ENCODE measurements at regions not wholly inside any gene's neighbourhood (a gene's known extent, or its start where the extent isn't known, plus 50 kb on each side); places are given as distances from the start of the nearest gene placed in this dataset.
A peak's percentile ranks its signal among the peaks of the same experiment; 100 is the strongest.

- TF ChIP-seq CTCF (IDR thresholded peaks at IDR 0.05; ENCODE audit: insufficient read depth, low read depth, low read length, missing control alignments), result no peak
- no peak for DNase-seq (ENCODE audit: low read depth)
- no peak overlapping the region for H3K4me3 ChIP-seq (ENCODE audit: low read depth, low read length)
Observed at GRCh38 chr1:195236991-195237889, 1371.0 kb downstream of the KCNT2 start.

GRCh38 chr1:195218428-195219212 is 1389.6 kb downstream of the KCNT2 start:
- DNase-seq (ENCODE audit: low read depth), result no peak
- no peak for TF ChIP-seq CTCF (IDR thresholded peaks at IDR 0.05; ENCODE audit: insufficient read depth, low read depth, low read length, missing control alignments)
- no peak overlapping the region for H3K4me3 ChIP-seq (ENCODE audit: low read depth, low read length)

GRCh38 chr1:195202241-195202640 is 1406.0 kb downstream of the KCNT2 start:
- H3K4me3 ChIP-seq (ENCODE audit: low read depth, low read length), result no peak overlapping the region
- no peak for DNase-seq (ENCODE audit: low read depth)
- no peak for TF ChIP-seq CTCF (IDR thresholded peaks at IDR 0.05; ENCODE audit: insufficient read depth, low read depth, low read length, missing control alignments)

- H3K4me3 ChIP-seq (ENCODE audit: low read depth, low read length), result no peak overlapping the region
- no peak for DNase-seq (ENCODE audit: low read depth)
- TF ChIP-seq CTCF (IDR thresholded peaks at IDR 0.05; ENCODE audit: insufficient read depth, low read depth, low read length, missing control alignments), result no peak
Observed at GRCh38 chr1:195200772-195201171, 1407.5 kb downstream of the KCNT2 start.

GRCh38 chr1:195197116-195197515 is 1411.1 kb downstream of the KCNT2 start:
- no peak for TF ChIP-seq CTCF (IDR thresholded peaks at IDR 0.05; ENCODE audit: insufficient read depth, low read depth, low read length, missing control alignments)
- H3K4me3 ChIP-seq (ENCODE audit: low read depth, low read length), result no peak overlapping the region
- no peak for DNase-seq (ENCODE audit: low read depth)

GRCh38 chr1:195195423-195196057 is 1412.7 kb downstream of the KCNT2 start:
- no peak for TF ChIP-seq CTCF (IDR thresholded peaks at IDR 0.05; ENCODE audit: insufficient read depth, low read depth, low read length, missing control alignments)
- H3K4me3 ChIP-seq (ENCODE audit: low read depth, low read length), result no peak overlapping the region
- DNase-seq (ENCODE audit: low read depth), result peak; percentile 92
